IMR-90 (cell line): ENCODE measurements at regions not wholly inside any gene's neighbourhood (a gene's known extent, or its start where the extent isn't known, plus 50 kb on each side); places are given as distances from the start of the nearest gene placed in this dataset.
"Not testable (repeated sequence)": the region's sequence is repeated elsewhere in the genome, so short reads cannot be mapped to it uniquely, and the experiment has no call there.

Experiments
- ATAC-seq: fragments of 200-7000 bp; cut with Tn5 transposase; 2 replicates; pipeline ENCODE4 v1.9.1; 2020; ENCODE audit warnings: low read depth, mild to moderate bottlenecking, moderate library complexity
- BruUV-seq: library from RNA; stranded (reverse); fragments of 400-500 nt; replicated peaks from 2 replicates; lab custom pipeline; 2021; lab: Mats Ljungman, UMichigan
- CTCF ChIA-PET: fragments of 300-600 bp; formaldehyde crosslinking; extraction: SDS; loops from one replicate; lab custom pipeline; 2021; ENCODE audit warnings: antibody characterized with exemption; lab: Yijun Ruan, JAX
- POLR2A ChIA-PET: fragments of 300-600 bp; sonication (Branson Sonifier 250); formaldehyde crosslinking; loops from one replicate; lab custom pipeline; 2022; ENCODE audit warnings: antibody characterized with exemption; ENCODE audit not compliant: unreplicated experiment; lab: Charles Lee
- DNase-seq: peaks from one replicate; pipeline ENCODE4 v3.0.0; 2013
- H2AFZ ChIP-seq: replicated peaks from 2 replicates; pipeline ENCODE3; 2013; ENCODE audit warnings: low read length, mild to moderate bottlenecking; ENCODE audit not compliant: poor library complexity
- H2AK5ac ChIP-seq: 2 replicates; pipeline ENCODE4 v1.6.1; 2013; ENCODE audit warnings: low read depth, low read length, inconsistent platforms
- H2AK9ac ChIP-seq: replicated peaks from 2 replicates; pipeline ENCODE3; 2013; ENCODE audit warnings: mild to moderate bottlenecking, low read depth, low read length, moderate library complexity; ENCODE audit not compliant: poor library complexity
- H2BK120ac ChIP-seq: 2 replicates; pipeline ENCODE4 v1.6.1; 2013; ENCODE audit warnings: low read depth, low read length, inconsistent platforms
- H2BK15ac ChIP-seq: 3 replicates; pipeline ENCODE4 v1.6.1; 2013; ENCODE audit warnings: low read depth, low read length, inconsistent platforms
- H2BK20ac ChIP-seq: 2 replicates; pipeline ENCODE4 v1.6.1; 2013; ENCODE audit warnings: low read depth, mild to moderate bottlenecking, inconsistent platforms, low read length, moderate library complexity
- H2BK5ac ChIP-seq: 2 replicates; pipeline ENCODE4 v1.6.1; 2013; ENCODE audit warnings: mild to moderate bottlenecking, low read depth, low read length, inconsistent platforms; ENCODE audit not compliant: poor library complexity, severe bottlenecking
- H3K14ac ChIP-seq: replicated peaks from 2 replicates; pipeline ENCODE4 v1.6.1; 2013; ENCODE audit warnings: low read depth, low read length, inconsistent platforms
- H3K18ac ChIP-seq: 2 replicates; pipeline ENCODE4 v1.6.1; 2013; ENCODE audit warnings: low read depth, low read length, control low read depth
- H3K23ac ChIP-seq: 2 replicates; pipeline ENCODE4 v1.6.1; 2013; ENCODE audit warnings: low read depth, low read length, inconsistent platforms
- H3K27ac ChIP-seq: 2 replicates; pipeline ENCODE4 v1.5.1; 2013; ENCODE audit warnings: mild to moderate bottlenecking, control low read depth, low read length; ENCODE audit not compliant: insufficient read depth
- H3K27me3 ChIP-seq: 2 replicates; pipeline ENCODE4 v1.6.1; 2013; ENCODE audit warnings: low read length; ENCODE audit not compliant: control insufficient read depth, insufficient read depth
- H3K36me3 ChIP-seq: 2 replicates; pipeline ENCODE4 v1.6.1; 2013; ENCODE audit warnings: low read length, mixed read lengths; ENCODE audit not compliant: control insufficient read depth, insufficient read depth
- H3K4ac ChIP-seq: 2 replicates; pipeline ENCODE4 v1.6.1; 2013; ENCODE audit warnings: low read depth, low read length, inconsistent platforms
- H3K4me1 ChIP-seq: 2 replicates; pipeline ENCODE4 v1.6.1; 2013; ENCODE audit warnings: low read length, mixed read lengths; ENCODE audit not compliant: control insufficient read depth, insufficient read depth
- H3K4me2 ChIP-seq: 2 replicates; pipeline ENCODE4 v1.6.1; 2013; ENCODE audit warnings: low read depth, mild to moderate bottlenecking, control low read depth, low read length, moderate library complexity
- H3K4me3 ChIP-seq: 2 replicates; pipeline ENCODE4 v1.5.1; 2013; ENCODE audit warnings: low read depth, mild to moderate bottlenecking, control low read depth, low read length, moderate library complexity; ENCODE audit not compliant: insufficient read depth
- H3K56ac ChIP-seq: 2 replicates; pipeline ENCODE4 v1.6.1; 2013; ENCODE audit warnings: low read length, inconsistent platforms; ENCODE audit not compliant: insufficient read depth; ENCODE audit errors: extremely low read depth
- H3K79me1 ChIP-seq, 2 experiments: 2 replicates each; pipeline ENCODE4 v1.6.1; 2013; ENCODE audit warnings: low read length in 2 of 2, inconsistent platforms in 1 of 2, low read depth in 1 of 2
- H3K9ac ChIP-seq: 2 replicates; pipeline ENCODE4 v1.6.1; 2013; ENCODE audit warnings: low read depth, low read length, control low read depth
- H3K9me1 ChIP-seq: 2 replicates; pipeline ENCODE4 v1.6.1; 2013; ENCODE audit warnings: low read length, inconsistent platforms; ENCODE audit not compliant: insufficient read depth
- H3K9me3 ChIP-seq: 2 replicates; pipeline ENCODE4 v1.6.1; 2013; ENCODE audit warnings: low read length; ENCODE audit not compliant: control insufficient read depth, insufficient read depth
- H4K20me1 ChIP-seq: 2 replicates; pipeline ENCODE4 v1.6.1; 2013; ENCODE audit warnings: low read length, inconsistent platforms; ENCODE audit not compliant: insufficient read depth
- H4K5ac ChIP-seq: 2 replicates; pipeline ENCODE4 v1.6.1; 2013; ENCODE audit warnings: mild to moderate bottlenecking, low read depth, low read length, control low read depth
- H4K8ac ChIP-seq, 2 experiments: 2 replicates each; pipeline ENCODE4 v1.6.1; 2013; ENCODE audit warnings: low read depth in 2 of 2, low read length in 2 of 2, control low read depth in 1 of 2, inconsistent platforms in 1 of 2
- H4K91ac ChIP-seq: 2 replicates; pipeline ENCODE4 v1.6.1; 2013; ENCODE audit warnings: low read depth, low read length, inconsistent platforms; ENCODE audit not compliant: insufficient read depth
- whole genome bisulfite sequencing, 2 experiments: methylation state at CpG; one replicate each; pipeline versions ENCODE4 v1.1.5 to v1.1.7; 2013; ENCODE audit warnings: missing lambda C conversion rate in 2 of 2; ENCODE audit not compliant: insufficient read length in 1 of 2; ENCODE audit errors: extremely low coverage in 2 of 2; 5-methylcytosine and 5-hydroxymethylcytosine counted together
- dilution Hi-C: fragments of 300-500 bp; cut with HindIII; formaldehyde crosslinking; loops from one replicate; pipeline ENCODE4 v1.14.3; 2018; ENCODE audit warnings: low sequenced_read_pairs; ENCODE audit not compliant: unreplicated experiment
- in situ Hi-C: fragments of 300-500 bp; cut with MboI; formaldehyde crosslinking; loops from 3 replicates; pipeline ENCODE4 v1.14.3; 2019; ENCODE audit warnings: low sequenced_read_pairs, inconsistent platforms, mixed read lengths
- intact Hi-C: fragments of 100-400 bp; cut with micrococcal nuclease; formaldehyde crosslinking; loops from 2 replicates; pipeline ENCODE4 v1.10.0; 2022

- H2BK5ac ChIP-seq, H3K4ac ChIP-seq, H3K9me1 ChIP-seq, H3K23ac ChIP-seq, H2BK20ac ChIP-seq, ATAC-seq, in situ Hi-C loops, H4K8ac ChIP-seq, H3K18ac ChIP-seq, H3K36me3 ChIP-seq, H2BK15ac ChIP-seq, H3K4me2 ChIP-seq, POLR2A ChIA-PET, dilution Hi-C loops, H3K4me1 ChIP-seq, H3K27me3 ChIP-seq, H4K5ac ChIP-seq, H3K4me3 ChIP-seq, H4K20me1 ChIP-seq, H2AK9ac ChIP-seq, H3K27ac ChIP-seq, intact Hi-C loops, H3K79me1 ChIP-seq, H3K9me3 ChIP-seq, CTCF ChIA-PET, H2AK5ac ChIP-seq, H3K56ac ChIP-seq, H3K14ac ChIP-seq, H3K9ac ChIP-seq, H2BK120ac ChIP-seq, BruUV-seq, DNase-seq, H4K91ac ChIP-seq, H2AFZ ChIP-seq: not testable (repeated sequence)
- WGBS, 2 experiments: no CpG with 5 or more reads among the region's 5 CpGs
Observed at GRCh38 chr2:87128761-87129553, 107.3 kb upstream of the PLGLB1 start.

DNA sequence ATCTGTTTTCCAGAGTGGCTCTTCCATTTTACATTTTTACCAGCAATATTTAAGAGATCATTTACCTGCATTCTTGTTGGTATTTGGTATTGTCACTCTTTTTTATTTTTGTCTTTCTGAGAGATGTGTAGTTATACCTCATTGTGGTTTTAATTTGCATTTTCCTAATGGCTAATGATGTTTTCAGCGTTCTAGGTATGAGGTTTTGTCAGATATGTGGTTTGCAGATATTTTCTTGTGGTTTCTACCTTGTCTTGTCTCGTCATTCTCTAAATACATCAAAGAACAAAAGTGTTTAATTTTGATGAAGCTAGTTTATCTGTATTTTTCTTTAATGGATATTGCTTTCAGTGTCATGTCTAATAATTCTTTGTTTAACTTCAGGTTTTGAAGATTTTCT lies 110.9 kb upstream of the PLGLB1 start:
- H3K4ac ChIP-seq, H2AK9ac ChIP-seq, POLR2A ChIA-PET, dilution Hi-C loops, H3K9me1 ChIP-seq, H4K91ac ChIP-seq, CTCF ChIA-PET, BruUV-seq, H3K23ac ChIP-seq, ATAC-seq, H3K4me1 ChIP-seq, H3K27ac ChIP-seq, H3K9me3 ChIP-seq, H3K4me2 ChIP-seq, H2AFZ ChIP-seq, H2BK5ac ChIP-seq, H2BK120ac ChIP-seq, intact Hi-C loops, H2AK5ac ChIP-seq, H4K20me1 ChIP-seq, DNase-seq, H2BK15ac ChIP-seq, H3K9ac ChIP-seq, H3K27me3 ChIP-seq, in situ Hi-C loops, H3K56ac ChIP-seq, H3K4me3 ChIP-seq, H3K79me1 ChIP-seq, H3K18ac ChIP-seq, H4K5ac ChIP-seq, H4K8ac ChIP-seq, H3K36me3 ChIP-seq, H3K14ac ChIP-seq, H2BK20ac ChIP-seq: not testable (repeated sequence)
- WGBS, 2 experiments: no CpG with 5 or more reads among the region's 2 CpGs
